GM23338 (cell line): ENCODE measurements at regions not wholly inside any gene's neighbourhood (a gene's known extent, or its start where the extent isn't known, plus 50 kb on each side); places are given as distances from the start of the nearest gene placed in this dataset.

Source experiments
- ATAC-seq: fragments of 200-7000 bp; cut with Tn5 transposase; 3 replicates; pipeline ENCODE4 v1.9.1; 2020
- DNase-seq: peaks from one replicate; pipeline ENCODE4 v3.0.0-alpha.2; 2015; ENCODE audit warnings: low spot score
- H2AFZ ChIP-seq: fragments of 200-600 bp; sonication (generic); 2 replicates; pipeline ENCODE4 v1.8.0; 2016; ENCODE audit warnings: antibody characterized with exemption, mild to moderate bottlenecking, moderate library complexity
- H3F3A ChIP-seq: fragments of 200-600 bp; sonication (generic); replicated peaks from 2 replicates; pipeline ENCODE4 v1.8.0; 2017; ENCODE audit warnings: antibody characterized with exemption, mixed run types, low read depth
- H3K27ac ChIP-seq: fragments of 200-600 bp; sonication (generic); 2 replicates; pipeline ENCODE4 v1.6.1; 2016; ENCODE audit warnings: low read depth
- H3K27me3 ChIP-seq: fragments of 200-600 bp; sonication (generic); 2 replicates; pipeline ENCODE4 v1.8.0; 2016; ENCODE audit warnings: mild to moderate bottlenecking, mixed run types, moderate library complexity; ENCODE audit not compliant: insufficient read depth
- H3K36me3 ChIP-seq: fragments of 200-600 bp; sonication (generic); 2 replicates; pipeline ENCODE4 v1.8.0; 2016; ENCODE audit warnings: mild to moderate bottlenecking; ENCODE audit not compliant: insufficient read depth
- H3K4me1 ChIP-seq: fragments of 200-600 bp; sonication (generic); 2 replicates; pipeline ENCODE4 v1.8.0; 2016; ENCODE audit warnings: mild to moderate bottlenecking, moderate library complexity; ENCODE audit not compliant: insufficient read depth
- H3K4me2 ChIP-seq: fragments of 200-600 bp; sonication (generic); 2 replicates; pipeline ENCODE4 v1.7.1; 2017; ENCODE audit warnings: mixed run types
- H3K4me3 ChIP-seq: fragments of 200-600 bp; sonication (generic); 2 replicates; pipeline ENCODE4 v1.6.1; 2016; ENCODE audit warnings: mixed run types
- H3K79me2 ChIP-seq: fragments of 200-600 bp; sonication (generic); replicated peaks from 2 replicates; pipeline ENCODE4 v1.8.0; 2017; ENCODE audit warnings: mild to moderate bottlenecking; ENCODE audit not compliant: insufficient read depth
- H3K9me2 ChIP-seq: fragments of 200-600 bp; sonication (generic); 2 replicates; pipeline ENCODE4 v1.8.0; 2017; ENCODE audit not compliant: insufficient read depth
- H4K20me1 ChIP-seq: fragments of 200-600 bp; sonication (generic); replicated peaks from 2 replicates; pipeline ENCODE4 v1.8.0; 2017; ENCODE audit warnings: mild to moderate bottlenecking; ENCODE audit not compliant: insufficient read depth
- H3K27ac Mint-ChIP-seq: 2 replicates; pipeline ENCODE4 v1.8.0; 2020; ENCODE audit warnings: inconsistent platforms, mild to moderate bottlenecking, moderate library complexity, mixed read lengths
- H3K27me3 Mint-ChIP-seq: 3 replicates; pipeline ENCODE4 v1.8.0; 2022; ENCODE audit warnings: low read depth, mild to moderate bottlenecking, moderate library complexity, mixed read lengths, inconsistent platforms; ENCODE audit not compliant: insufficient read depth, poor library complexity
- H3K36me3 Mint-ChIP-seq: 3 replicates; pipeline ENCODE4 v1.8.0; 2021; ENCODE audit warnings: low read depth, mild to moderate bottlenecking, inconsistent platforms, moderate library complexity, mixed read lengths
- H3K4me1 Mint-ChIP-seq: 3 replicates; pipeline ENCODE4 v1.8.0; 2020; ENCODE audit warnings: mild to moderate bottlenecking, inconsistent platforms, mixed read lengths
- H3K4me3 Mint-ChIP-seq: 3 replicates; pipeline ENCODE4 v1.8.0; 2021; ENCODE audit warnings: moderate library complexity, mild to moderate bottlenecking, inconsistent platforms, mixed read lengths
- H3K9me3 Mint-ChIP-seq: 3 replicates; pipeline ENCODE4 v1.8.0; 2020; ENCODE audit warnings: moderate library complexity, mild to moderate bottlenecking, inconsistent platforms, mixed read lengths
- CREB1 ChIP-seq: fragments of 250-450 bp; sonication (Bioruptor Pico); IDR thresholded peaks from 2 replicates; pipeline ENCODE4 v1.5.0; 2020; ENCODE audit warnings: low read depth, mild to moderate bottlenecking, moderate library complexity
- CTCF ChIP-seq, 2 experiments: fragments of 200-600 bp in 1 of 2; sonication (generic) in 1 of 2; conservative IDR thresholded peaks; 2 replicates each; pipeline versions ENCODE4 v1.5.1 to v1.6.1; 2016 to 2017; ENCODE audit warnings: antibody characterized with exemption in 2 of 2, low read depth in 2 of 2, mild to moderate bottlenecking in 2 of 2, moderate library complexity in 1 of 2
- ETS1 ChIP-seq: IDR thresholded peaks from 2 replicates; pipeline ENCODE4 v1.6.1; 2016; ENCODE audit warnings: antibody characterized with exemption
- EZH2 ChIP-seq: fragments of 200-600 bp; sonication (generic); IDR thresholded peaks from one replicate; pipeline ENCODE4 v1.8.0; 2017; ENCODE audit warnings: antibody characterized with exemption, mild to moderate bottlenecking, low read depth; ENCODE audit not compliant: unreplicated experiment
- EZH2phosphoT487 ChIP-seq: fragments of 200-600 bp; sonication (generic); IDR thresholded peaks from one replicate; pipeline ENCODE4 v1.8.1; 2018; ENCODE audit warnings: antibody characterized with exemption; ENCODE audit not compliant: unreplicated experiment
- JUNB ChIP-seq: IDR thresholded peaks from one replicate; pipeline ENCODE4 v1.6.1; 2016; ENCODE audit warnings: antibody characterized with exemption; ENCODE audit not compliant: unreplicated experiment
- NANOG ChIP-seq: IDR thresholded peaks from 2 replicates; pipeline ENCODE4 v1.6.1; 2016; ENCODE audit warnings: antibody characterized with exemption, borderline replicate concordance
- POLR2AphosphoS5 ChIP-seq: IDR thresholded peaks from 2 replicates; pipeline ENCODE4 v1.6.1; 2016; ENCODE audit warnings: antibody characterized with exemption, low read depth
- REST ChIP-seq: IDR thresholded peaks from one replicate; pipeline ENCODE4 v1.6.1; 2018; ENCODE audit warnings: antibody characterized with exemption; ENCODE audit not compliant: unreplicated experiment
- STAT1 ChIP-seq: IDR thresholded peaks from one replicate; pipeline ENCODE4 v1.6.1; 2016; ENCODE audit warnings: antibody characterized with exemption; ENCODE audit not compliant: unreplicated experiment
- ZNF114 ChIP-seq: fragments of 250-450 bp; sonication (Bioruptor Pico); IDR thresholded peaks from 2 replicates; pipeline ENCODE4 v1.5.0; 2020; ENCODE audit warnings: mild to moderate bottlenecking, moderate library complexity
- ZNF331 ChIP-seq: fragments of 250-450 bp; sonication (Bioruptor Pico); IDR thresholded peaks from 2 replicates; pipeline ENCODE4 v1.5.0; 2020; ENCODE audit warnings: low read depth, mild to moderate bottlenecking, moderate library complexity
- ZNF462 ChIP-seq: fragments of 250-450 bp; sonication (Bioruptor Pico); IDR thresholded peaks from 2 replicates; pipeline ENCODE4 v1.5.0; 2020; ENCODE audit warnings: mild to moderate bottlenecking, moderate library complexity

GRCh38 chr1:87586501-87586900, 257.8 kb downstream of the LMO4 start:
- ATAC-seq, result no peak
- peaks cover 6% of the 10 kb centered on the region; the same call in 1 of the 2 replicates for H3K4me1 ChIP-seq
- DNase-seq, result no peak
- H3F3A ChIP-seq, result no peaks in the 10 kb centered on the region
- Mint-ChIP-seq H3K27me3 (peaks cover 2% of the 10 kb centered on the region), H3K36me3 (no peaks in the 10 kb centered on the region), H3K4me3 (no peak overlapping the region), H3K9me3 (no peaks in the 10 kb centered on the region), H3K4me1 (peaks cover 4% of the 10 kb centered on the region), H3K27ac (no peak overlapping the region)
- H2AFZ ChIP-seq, result no peak overlapping the region
- no peaks in the 10 kb centered on the region for H3K79me2 ChIP-seq
- H3K4me3 ChIP-seq, result no peak overlapping the region
- H3K27ac ChIP-seq, result no peak overlapping the region
- H3K27me3 ChIP-seq, result no peaks in the 10 kb centered on the region
- H3K36me3 ChIP-seq, result no peaks in the 10 kb centered on the region
- TF ChIP-seq CREB1 (CRISPR knock-in tag) (no peak), ETS1 (no peak), EZH2 (no peak), ZNF462 (no peak), CTCF (conservative IDR thresholded peaks at IDR 0.05; ENCODE audit: low read depth in 2 of 2) (no peak), NANOG (no peak), EZH2phosphoT487 (no peak), POLR2AphosphoS5 (no peak), REST (no peak), JUNB (no peak), STAT1 (no peak), ZNF114 (CRISPR knock-in tag) (no peak), ZNF331 (CRISPR knock-in tag) (no peak)
- H3K4me2 ChIP-seq, result no peak overlapping the region
- no peaks in the 10 kb centered on the region for H4K20me1 ChIP-seq
- H3K9me2 ChIP-seq, result no peaks in the 10 kb centered on the region
